Uterus (tissue), 3 donors: ENCODE measurements at regions not wholly inside any gene's neighbourhood (a gene's known extent, or its start where the extent isn't known, plus 50 kb on each side); places are given as distances from the start of the nearest gene placed in this dataset.

Experiments used
- DNase-seq, 2 donors: peaks; one replicate each; pipeline ENCODE4 v3.0.0-alpha.2; 2019 to 2020
- H3K27ac ChIP-seq, 2 donors: fragments of 200-600 bp; sonication (generic); 1 replicate in 1 of 2; 2 replicates in 1 of 2; pipeline ENCODE4 v1.5.1; 2016 to 2018
- H3K27me3 ChIP-seq, 2 donors: fragments of 200-600 bp; sonication (generic); one replicate each; pipeline ENCODE4 v1.5.1; 2018 to 2019; ENCODE audit warnings: control low read depth in 1 of 2
- H3K36me3 ChIP-seq, 2 donors: fragments of 200-600 bp; sonication (generic); one replicate each; pipeline ENCODE4 v1.5.1; 2019; ENCODE audit warnings: control low read depth in 1 of 2
- H3K4me1 ChIP-seq, 2 donors: fragments of 200-600 bp; sonication (generic); one replicate each; pipeline ENCODE4 v1.5.1; 2018 to 2019; ENCODE audit warnings: control low read depth in 1 of 2
- H3K4me3 ChIP-seq, 2 donors: fragments of 200-600 bp; sonication (generic); 1 replicate in 1 of 2; 2 replicates in 1 of 2; pipeline ENCODE4 v1.5.1; 2018 to 2019; ENCODE audit warnings: mild to moderate bottlenecking in 1 of 2
- H3K9me3 ChIP-seq, 2 donors: fragments of 200-600 bp; sonication (generic); one replicate each; pipeline ENCODE4 v1.5.1; 2019; ENCODE audit warnings: control low read depth in 1 of 2
- CTCF ChIP-seq, 4 experiments: fragments of 200-600 bp in 2 of 4; fragments of 450-650 bp in 2 of 4; sonication (generic) in 2 of 4; IDR thresholded peaks; one replicate each; pipeline ENCODE4 v1.5.1; 2016 to 2019; ENCODE audit warnings: antibody characterized with exemption in 4 of 4, mild to moderate bottlenecking in 2 of 4, moderate library complexity in 1 of 4
- POLR2A ChIP-seq, 2 donors: fragments of 450-650 bp; IDR thresholded peaks; one replicate each; pipeline ENCODE4 v1.6.1; 2016; ENCODE audit warnings: antibody characterized with exemption in 2 of 2, mild to moderate bottlenecking in 1 of 2, moderate library complexity in 1 of 2
- intact Hi-C: fragments of 100-400 bp; cut with DNase I; formaldehyde crosslinking; loops from one replicate; pipeline ENCODE4 v1.15.1; 2023; ENCODE audit warnings: low total_unique reads
- donor health status: DM: yes; HTN: yes; CAD: no.

DNA sequence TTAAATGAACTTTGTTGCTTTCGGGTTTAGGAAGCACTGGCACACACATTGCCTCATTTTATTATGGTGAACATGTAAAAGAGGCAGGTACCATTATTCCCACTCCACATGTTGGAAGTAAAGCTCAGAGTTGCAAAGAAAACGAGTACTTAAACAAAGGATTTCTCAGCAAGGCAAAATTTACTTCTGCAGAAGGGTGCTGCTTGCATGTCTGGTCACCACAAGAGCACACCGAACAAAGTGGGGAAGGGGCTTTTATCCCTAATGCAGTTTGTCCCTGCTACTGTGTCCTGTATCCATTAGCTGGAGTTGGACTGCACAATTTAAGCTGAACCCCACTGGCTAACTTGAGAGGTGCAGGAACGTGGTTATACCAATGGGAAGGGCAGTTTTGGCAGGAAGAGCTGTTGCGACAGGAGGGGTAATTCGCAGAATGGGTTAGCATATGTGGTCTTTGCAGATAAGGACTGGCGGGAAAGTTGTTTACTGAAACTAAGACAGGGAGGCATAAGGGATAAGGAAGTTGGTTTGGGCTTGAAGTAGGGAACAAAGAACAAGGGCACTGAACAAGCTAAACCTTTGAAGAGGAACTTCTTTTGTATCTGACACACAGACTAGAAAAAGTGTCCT lies 545.5 kb downstream of the UQCRFS1 start:
- no peak overlapping the region for H3K4me3 ChIP-seq
- H3K9me3 ChIP-seq = no peaks in the 10 kb centered on the region
- TF ChIP-seq CTCF (IDR thresholded peaks at IDR 0.05) = no peak
- TF ChIP-seq POLR2A (IDR thresholded peaks at IDR 0.05) = no peak
- H3K27me3 ChIP-seq = no peaks in the 10 kb centered on the region
- no peak for DNase-seq
- H3K4me1 ChIP-seq = no peaks in the 10 kb centered on the region
- H3K27ac ChIP-seq = no peak overlapping the region
- no peaks in the 10 kb centered on the region for H3K36me3 ChIP-seq
- intact Hi-C loops = no loop called here

DNA sequence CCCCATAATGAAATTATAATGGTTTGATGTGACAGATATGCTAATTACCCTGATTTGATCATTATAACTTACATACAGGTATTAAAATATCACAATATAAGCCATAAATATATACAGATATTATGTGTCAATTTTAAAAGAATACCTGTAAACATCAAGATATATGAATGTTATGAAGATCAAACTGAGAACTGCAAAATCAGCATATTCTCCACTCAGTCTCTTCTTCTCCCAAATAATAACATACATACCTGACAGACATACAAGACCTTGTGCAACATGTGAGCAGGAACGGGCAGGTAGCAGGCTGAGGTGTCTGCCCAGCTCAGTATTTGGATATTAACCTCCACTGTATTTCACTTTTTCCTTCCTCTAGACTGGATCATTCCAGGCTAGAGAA lies 547.2 kb downstream of the UQCRFS1 start:
- H3K27ac ChIP-seq = no peak overlapping the region
- no peaks in the 10 kb centered on the region for H3K27me3 ChIP-seq
- no peaks in the 10 kb centered on the region for H3K36me3 ChIP-seq
- DNase-seq = no peak
- H3K4me1 ChIP-seq = no peaks in the 10 kb centered on the region
- intact Hi-C loops = no loop called here
- H3K9me3 ChIP-seq = no peaks in the 10 kb centered on the region
- no peak for TF ChIP-seq CTCF (IDR thresholded peaks at IDR 0.05)
- TF ChIP-seq POLR2A (IDR thresholded peaks at IDR 0.05) = no peak
- H3K4me3 ChIP-seq = no peak overlapping the region

- Histone ChIP-seq H3K36me3 (no peaks in the 10 kb centered on the region), H3K4me1 (no peaks in the 10 kb centered on the region), H3K4me3 (no peak overlapping the region), H3K9me3 (peaks cover 0 to 4% of the 10 kb centered on the region in 2 donors), H3K27ac (no peak overlapping the region), H3K27me3 (no peaks in the 10 kb centered on the region)
- no peak for DNase-seq
- TF ChIP-seq POLR2A (IDR thresholded peaks at IDR 0.05) (no peak), CTCF (IDR thresholded peaks at IDR 0.05) (no peak)
- intact Hi-C loops = no loop called here
These were observed 556.3 kb downstream of the UQCRFS1 start for GRCh38 chr19:28656644-28657043.

GRCh38 chr19:28655054-28655453 lies 557.9 kb downstream of the UQCRFS1 start:
- no peak for TF ChIP-seq CTCF (IDR thresholded peaks at IDR 0.05)
- TF ChIP-seq POLR2A (IDR thresholded peaks at IDR 0.05) = no peak
- DNase-seq = no peak
- intact Hi-C loops = no loop called here

DNA sequence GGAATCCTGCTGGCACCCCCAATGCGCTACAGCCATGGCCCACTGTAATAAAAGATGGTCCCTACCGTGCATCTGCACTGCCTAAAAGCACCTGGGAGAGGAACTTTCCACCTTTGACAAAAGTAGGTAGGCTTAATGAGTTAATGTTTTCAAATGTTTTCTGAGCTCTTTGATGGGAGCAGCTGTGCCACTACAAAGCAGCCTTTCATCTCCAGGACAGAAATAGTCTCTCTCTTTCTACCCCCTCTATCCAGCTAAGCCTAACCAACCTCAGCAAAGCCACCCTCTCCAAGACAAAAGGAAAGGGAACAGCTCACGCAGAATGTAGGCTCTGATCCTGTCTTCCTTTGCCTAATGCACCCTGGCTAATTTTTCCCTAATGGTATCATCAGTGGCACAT lies 560.2 kb downstream of the UQCRFS1 start:
- H3K27ac ChIP-seq = no peak overlapping the region
- H3K27me3 ChIP-seq = no peaks in the 10 kb centered on the region
- intact Hi-C loops = no loop called here
- no peaks in the 10 kb centered on the region for H3K9me3 ChIP-seq
- no peaks in the 10 kb centered on the region for H3K36me3 ChIP-seq
- TF ChIP-seq POLR2A (IDR thresholded peaks at IDR 0.05) = no peak
- TF ChIP-seq CTCF (IDR thresholded peaks at IDR 0.05) = no peak
- DNase-seq = no peak
- H3K4me3 ChIP-seq = no peak overlapping the region
- H3K4me1 ChIP-seq = no peaks in the 10 kb centered on the region

More at GRCh38 chr19:28655054-28655453, 557.9 kb downstream of the UQCRFS1 start:
- no peaks in the 10 kb centered on the region for H3K36me3 ChIP-seq
- no peak overlapping the region for H3K4me3 ChIP-seq
- H3K27me3 ChIP-seq = no peaks in the 10 kb centered on the region
- H3K27ac ChIP-seq = no peak overlapping the region
- no peaks in the 10 kb centered on the region for H3K4me1 ChIP-seq
- peaks cover 0 to 4% of the 10 kb centered on the region in 2 donors for H3K9me3 ChIP-seq
